ENCODE measurements at regions not wholly inside any gene's neighbourhood (a gene's known extent, or its start where the extent isn't known, plus 50 kb on each side); places are given as distances from the start of the nearest gene placed in this dataset.

- no peak for DNase-seq
- Histone ChIP-seq H3K4me3 (no peak overlapping the region), H3K27ac (no peak overlapping the region), H3K4me1 (no peaks in the 10 kb centered on the region), H3K27me3 (replicated peaks in 1 of 7) (no peaks in the 10 kb centered on the region), H3K9me3 (peaks cover 0 to 7% (median 0%) of the 10 kb centered on the region in 8 donors), H3K36me3 (no peaks in the 10 kb centered on the region)
- intact Hi-C loops (cut with DNase I; ENCODE audit: low total_unique reads): no loop called here
- 79 to 88% (median 81%) methylated on average over 2 of the region's 2 CpGs for WGBS, 5 donors
- no peak for TF ChIP-seq POLR2A (IDR thresholded peaks at IDR 0.05)
These were observed 304.4 kb upstream of the NBEA start for GRCh38 chr13:34637636-34638035.

- peaks cover 0 to 7% (median 0%) of the 10 kb centered on the region in 8 donors for H3K9me3 ChIP-seq
- DNase-seq: no peak
- no peaks in the 10 kb centered on the region for H3K27me3 ChIP-seq (replicated peaks in 1 of 7)
- intact Hi-C loops (cut with DNase I; ENCODE audit: low total_unique reads): no loop called here
- no peaks in the 10 kb centered on the region for H3K4me1 ChIP-seq
- H3K27ac ChIP-seq: no peak overlapping the region
- no peaks in the 10 kb centered on the region for H3K36me3 ChIP-seq
- 78 to 88% (median 87%) methylated on average over 2 of the region's 2 CpGs for WGBS, 5 donors
- TF ChIP-seq CTCF (IDR thresholded peaks at IDR 0.05 in 8 of 11, conservative IDR thresholded peaks at IDR 0.05 in 3 of 11) (no peak), POLR2AphosphoS5 (IDR thresholded peaks at IDR 0.05) (no peak), POLR2A (IDR thresholded peaks at IDR 0.05) (no peak)
- no peak overlapping the region for H3K4me3 ChIP-seq
These were observed 303.2 kb upstream of the NBEA start for GRCh38 chr13:34638897-34639296.

- no peak overlapping the region for H3K4me3 ChIP-seq
- H3K27me3 ChIP-seq (replicated peaks in 1 of 7): no peaks in the 10 kb centered on the region
- H3K9me3 ChIP-seq: peaks cover 0 to 8% (median 0%) of the 10 kb centered on the region in 8 donors
- intact Hi-C loops (cut with DNase I; ENCODE audit: low total_unique reads): no loop called here
- DNase-seq: no peak
- H3K4me1 ChIP-seq: no peaks in the 10 kb centered on the region
- TF ChIP-seq POLR2A (IDR thresholded peaks at IDR 0.05): no peak
- no peak for TF ChIP-seq POLR2AphosphoS5 (IDR thresholded peaks at IDR 0.05)
- no peak for TF ChIP-seq CTCF (IDR thresholded peaks at IDR 0.05 in 8 of 11, conservative IDR thresholded peaks at IDR 0.05 in 3 of 11)
- H3K36me3 ChIP-seq: no peaks in the 10 kb centered on the region
- whole genome bisulfite sequencing, 5 donors: 66 to 81% (median 78%) methylated on average over 9 of the region's 9 CpGs
- H3K27ac ChIP-seq: no peak overlapping the region
These were observed 301.7 kb upstream of the NBEA start for GRCh38 chr13:34640179-34640992.

- no peaks in the 10 kb centered on the region for H3K27me3 ChIP-seq (replicated peaks in 1 of 7)
- no peaks in the 10 kb centered on the region for H3K4me1 ChIP-seq
- no peaks in the 10 kb centered on the region for H3K36me3 ChIP-seq
- DNase-seq: no peak
- H3K4me3 ChIP-seq: no peak overlapping the region
- TF ChIP-seq CTCF (IDR thresholded peaks at IDR 0.05 in 8 of 11, conservative IDR thresholded peaks at IDR 0.05 in 3 of 11) (no peak), POLR2AphosphoS5 (IDR thresholded peaks at IDR 0.05) (no peak), POLR2A (IDR thresholded peaks at IDR 0.05) (no peak)
- peaks cover 0 to 14% (median 0%) of the 10 kb centered on the region in 8 donors for H3K9me3 ChIP-seq
- intact Hi-C loops (cut with DNase I; ENCODE audit: low total_unique reads): no loop called here
- H3K27ac ChIP-seq: no peak overlapping the region
- 58 to 83% (median 68%) methylated on average over 4 of the region's 4 CpGs for WGBS, 5 donors
These were observed 301.1 kb upstream of the NBEA start for GRCh38 chr13:34640993-34641330.

Data from spleen (tissue), 11 donors.